H9 (cell line): ENCODE measurements at regions not wholly inside any gene's neighbourhood (a gene's known extent, or its start where the extent isn't known, plus 50 kb on each side); places are given as distances from the start of the nearest gene placed in this dataset.

ENCODE experiments used
- DNase-seq: peaks from one replicate; pipeline ENCODE4 v3.0.0-alpha.2; 2017
- H2AFZ ChIP-seq: one replicate; pipeline ENCODE4 v1.6.1; 2013; ENCODE audit warnings: mild to moderate bottlenecking, low read length, control low read depth, moderate library complexity
- H2AK5ac ChIP-seq: 2 replicates; pipeline ENCODE4 v1.6.1; 2013; ENCODE audit warnings: low read length, control low read depth, mixed read lengths; ENCODE audit not compliant: insufficient read length
- H2BK120ac ChIP-seq: one replicate; pipeline ENCODE4 v1.6.1; 2013; ENCODE audit warnings: low read depth, mild to moderate bottlenecking, low read length, control low read depth, inconsistent platforms; ENCODE audit not compliant: poor library complexity, severe bottlenecking
- H2BK12ac ChIP-seq: 2 replicates; pipeline ENCODE4 v1.6.1; 2013; ENCODE audit warnings: low read length, control low read depth, mixed read lengths, low read depth; ENCODE audit not compliant: insufficient read length
- H2BK15ac ChIP-seq: 2 replicates; pipeline ENCODE4 v1.6.1; 2013; ENCODE audit warnings: low read depth, low read length, control low read depth
- H2BK20ac ChIP-seq: one replicate; pipeline ENCODE4 v1.6.1; 2013; ENCODE audit warnings: low read depth, mild to moderate bottlenecking, low read length, control low read depth, inconsistent platforms; ENCODE audit not compliant: poor library complexity, severe bottlenecking
- H2BK5ac ChIP-seq: 2 replicates; pipeline ENCODE4 v1.6.1; 2013; ENCODE audit warnings: low read length, control low read depth, mixed read lengths; ENCODE audit not compliant: insufficient read length
- H3K14ac ChIP-seq: 2 replicates; pipeline ENCODE4 v1.6.1; 2013; ENCODE audit warnings: low read length, control low read depth; ENCODE audit not compliant: insufficient read depth
- H3K18ac ChIP-seq: 2 replicates; pipeline ENCODE4 v1.6.1; 2013; ENCODE audit warnings: low read depth, mild to moderate bottlenecking, mixed read lengths, low read length, control low read depth; ENCODE audit not compliant: insufficient read length
- H3K23ac ChIP-seq: 2 replicates; pipeline ENCODE4 v1.6.1; 2013; ENCODE audit warnings: low read length, control low read depth, mixed read lengths, low read depth; ENCODE audit not compliant: insufficient read length
- H3K23me2 ChIP-seq: 2 replicates; pipeline ENCODE4 v1.6.1; 2013; ENCODE audit warnings: low read depth, mild to moderate bottlenecking, mixed read lengths, low read length, control low read depth; ENCODE audit not compliant: insufficient read length, poor library complexity, severe bottlenecking
- H3K27ac ChIP-seq: 2 replicates; pipeline ENCODE4 v1.5.1; 2013; ENCODE audit warnings: low read length, control low read depth, mixed read lengths, low read depth; ENCODE audit not compliant: insufficient read length
- H3K27me3 ChIP-seq: 2 replicates; pipeline ENCODE4 v1.6.1; 2013; ENCODE audit warnings: low read length, control low read depth, inconsistent platforms; ENCODE audit not compliant: insufficient read depth
- H3K4ac ChIP-seq: 2 replicates; pipeline ENCODE4 v1.6.1; 2013; ENCODE audit warnings: low read depth, mild to moderate bottlenecking, control low read depth, inconsistent platforms, low read length, moderate library complexity
- H3K4me1 ChIP-seq: 2 replicates; pipeline ENCODE4 v1.6.1; 2013; ENCODE audit warnings: low read length, control low read depth, inconsistent platforms; ENCODE audit not compliant: insufficient read depth
- H3K4me2 ChIP-seq: 2 replicates; pipeline ENCODE4 v1.6.1; 2013; ENCODE audit warnings: low read length, control low read depth, mixed read lengths; ENCODE audit not compliant: insufficient read length, insufficient read depth
- H3K56ac ChIP-seq: 2 replicates; pipeline ENCODE4 v1.6.1; 2013; ENCODE audit warnings: low read depth, mild to moderate bottlenecking, mixed read lengths, low read length, control low read depth; ENCODE audit not compliant: insufficient read length
- H3K79me1 ChIP-seq: 2 replicates; pipeline ENCODE4 v1.6.1; 2013; ENCODE audit warnings: low read depth, mild to moderate bottlenecking, moderate library complexity, low read length, control low read depth, inconsistent platforms; ENCODE audit not compliant: insufficient read depth, poor library complexity, severe bottlenecking
- H3K79me2 ChIP-seq: 2 replicates; pipeline ENCODE4 v1.6.1; 2013; ENCODE audit warnings: low read length, control low read depth, inconsistent platforms; ENCODE audit not compliant: insufficient read depth
- H3K9ac ChIP-seq: 2 replicates; pipeline ENCODE4 v1.6.1; 2013; ENCODE audit warnings: low read length, control low read depth, mixed read lengths; ENCODE audit not compliant: insufficient read length; ENCODE audit errors: extremely low read depth
- H3K9me3 ChIP-seq: one replicate; pipeline ENCODE4 v1.6.1; 2013; ENCODE audit warnings: low read depth, low read length, inconsistent platforms; ENCODE audit not compliant: control insufficient read depth
- H3T11ph ChIP-seq: one replicate; pipeline ENCODE4 v1.6.1; 2013; ENCODE audit warnings: mild to moderate bottlenecking, low read length, control low read depth, inconsistent platforms
- H4K20me1 ChIP-seq: one replicate; pipeline ENCODE4 v1.6.1; 2013; ENCODE audit not compliant: control insufficient read depth, insufficient read length, insufficient read depth
- H4K5ac ChIP-seq: 2 replicates; pipeline ENCODE4 v1.6.1; 2013; ENCODE audit warnings: low read depth, mild to moderate bottlenecking, mixed read lengths, low read length, control low read depth; ENCODE audit not compliant: insufficient read length
- H4K8ac ChIP-seq: replicated peaks from 2 replicates; pipeline ENCODE4 v1.6.1; 2013; ENCODE audit warnings: low read length, control low read depth, mixed read lengths, low read depth; ENCODE audit not compliant: insufficient read length
- H4K91ac ChIP-seq: 2 replicates; pipeline ENCODE4 v1.6.1; 2013; ENCODE audit warnings: low read depth, mild to moderate bottlenecking, moderate library complexity, mixed read lengths, low read length, control low read depth; ENCODE audit not compliant: insufficient read length
- H3K27ac Mint-ChIP-seq, 3 experiments: 2 replicates in 2 of 3; 3 replicates in 1 of 3; pipeline ENCODE4 v1.8.0; 2020 to 2021; ENCODE audit warnings: mixed read lengths in 3 of 3, mild to moderate bottlenecking in 1 of 3, moderate library complexity in 1 of 3
- H3K27me3 Mint-ChIP-seq: 2 replicates; pipeline ENCODE4 v1.8.0; 2021; ENCODE audit warnings: low read depth, mild to moderate bottlenecking, moderate library complexity, mixed read lengths
- H3K36me3 Mint-ChIP-seq, 3 experiments: 2 replicates in 2 of 3; 3 replicates in 1 of 3; pipeline ENCODE4 v1.8.0; 2020 to 2021; ENCODE audit warnings: low read depth in 3 of 3, mixed read lengths in 3 of 3; ENCODE audit not compliant: insufficient read depth in 1 of 3
- H3K4me1 Mint-ChIP-seq, 2 experiments: 2 replicates each; pipeline ENCODE4 v1.8.0; 2020; ENCODE audit warnings: mixed read lengths in 2 of 2
- H3K4me3 Mint-ChIP-seq, 2 experiments: 2 replicates in 1 of 2; 3 replicates in 1 of 2; pipeline ENCODE4 v1.8.0; 2020 to 2021; ENCODE audit warnings: mild to moderate bottlenecking in 2 of 2, mixed read lengths in 2 of 2, moderate library complexity in 1 of 2
- H3K9me3 Mint-ChIP-seq, 2 experiments: 2 replicates in 1 of 2; 3 replicates in 1 of 2; pipeline ENCODE4 v1.8.0; 2020; ENCODE audit warnings: mild to moderate bottlenecking in 2 of 2, mixed read lengths in 2 of 2, moderate library complexity in 1 of 2
- CTCF ChIP-seq: fragments of 200-600 bp; sonication (generic); conservative IDR thresholded peaks from 3 replicates; pipeline ENCODE4 v1.8.0; 2021; ENCODE audit warnings: antibody characterized with exemption, mild to moderate bottlenecking
- WGBS: extraction: QIAGEN DNeasy Blood & Tissue Kit; methylation state at CpG from one replicate; pipeline ENCODE4 v1.1.7; 2013; ENCODE audit warnings: missing lambda C conversion rate, low lambda C conversion rate, mixed read lengths; ENCODE audit not compliant: insufficient read length; ENCODE audit errors: extremely low coverage; 5-methylcytosine and 5-hydroxymethylcytosine counted together

GRCh38 chr3:102141096-102141927, 292.0 kb downstream of the NFKBIZ start:
- H3K14ac ChIP-seq, result no peak overlapping the region
- H3K79me2 ChIP-seq, result no peaks in the 10 kb centered on the region
- no peak overlapping the region for H2BK12ac ChIP-seq
- no peaks in the 10 kb centered on the region for H3K79me1 ChIP-seq
- no peak overlapping the region for H2BK5ac ChIP-seq
- Mint-ChIP-seq H3K4me3 (no peak overlapping the region), H3K9me3 (no peaks in the 10 kb centered on the region), H3K27me3 (no peaks in the 10 kb centered on the region), H3K36me3 (no peaks in the 10 kb centered on the region; a peak in 1 of 7 replicates), H3K27ac (no peak overlapping the region; a peak in 1 of 7 replicates), H3K4me1 (no peaks in the 10 kb centered on the region)
- no peaks in the 10 kb centered on the region for H3K9me3 ChIP-seq
- no peak overlapping the region for H4K8ac ChIP-seq
- H3K27me3 ChIP-seq, result no peaks in the 10 kb centered on the region
- H3K56ac ChIP-seq, result no peak overlapping the region
- H3K9ac ChIP-seq, result no peak overlapping the region
- no peak overlapping the region for H4K5ac ChIP-seq
- H2BK20ac ChIP-seq, result no peak overlapping the region
- no peak overlapping the region for H3K4me2 ChIP-seq
- H2AFZ ChIP-seq, result no peak overlapping the region
- H2BK15ac ChIP-seq, result no peak overlapping the region
- no peaks in the 10 kb centered on the region for H3K4me1 ChIP-seq
- no peaks in the 10 kb centered on the region for H3K23me2 ChIP-seq
- H3K4ac ChIP-seq, result no peak overlapping the region
- no peak overlapping the region for H3K23ac ChIP-seq
- no peak overlapping the region for H3K27ac ChIP-seq
- TF ChIP-seq CTCF, result no peak
- H4K20me1 ChIP-seq, result no peaks in the 10 kb centered on the region
- H2BK120ac ChIP-seq, result no peak overlapping the region
- no peak for DNase-seq
- H3K18ac ChIP-seq, result no peak overlapping the region
- H4K91ac ChIP-seq, result no peak overlapping the region
- WGBS, result no CpG with 5 or more reads among the region's 5 CpGs
- H3T11ph ChIP-seq, result no peak overlapping the region
- H2AK5ac ChIP-seq, result no peak overlapping the region
